GM12891 (cell line): ENCODE measurements at regions not wholly inside any gene's neighbourhood (a gene's known extent, or its start where the extent isn't known, plus 50 kb on each side); places are given as distances from the start of the nearest gene placed in this dataset.

Experiments used
- DNase-seq: peaks from one replicate; pipeline ENCODE4 v3.0.0; 2011; ENCODE audit warnings: low spot score; ENCODE audit not compliant: insufficient read length
- FAIRE-seq: peaks from 2 replicates; lab custom pipeline; 2011; peaks lifted over from hg19 to GRCh38; lab: Jason Lieb, UNC
- PAX5 ChIP-seq: IDR thresholded peaks from 2 replicates; pipeline ENCODE4 v1.6.1; 2011; ENCODE audit warnings: low read length, moderate library complexity, mild to moderate bottlenecking; ENCODE audit not compliant: insufficient read depth, severe bottlenecking
- POLR2A ChIP-seq: IDR thresholded peaks from 2 replicates; pipeline ENCODE4 v1.6.1; 2011; ENCODE audit warnings: low read depth, low read length, control low read depth
- POLR2AphosphoS5 ChIP-seq: IDR thresholded peaks from 2 replicates; pipeline ENCODE4 v1.6.1; 2011; ENCODE audit warnings: low read depth, low read length, control low read depth
- POU2F2 ChIP-seq: IDR thresholded peaks from 2 replicates; pipeline ENCODE4 v1.6.1; 2011; ENCODE audit warnings: low read depth, mild to moderate bottlenecking, control low read depth, low read length, moderate library complexity
- SPI1 ChIP-seq: IDR thresholded peaks from 2 replicates; pipeline ENCODE4 v1.6.1; 2011; ENCODE audit warnings: low read depth, low read length, control low read depth
- TAF1 ChIP-seq: IDR thresholded peaks from 2 replicates; pipeline ENCODE4 v1.6.1; 2011; ENCODE audit warnings: low read depth, low read length, control low read depth

DNA sequence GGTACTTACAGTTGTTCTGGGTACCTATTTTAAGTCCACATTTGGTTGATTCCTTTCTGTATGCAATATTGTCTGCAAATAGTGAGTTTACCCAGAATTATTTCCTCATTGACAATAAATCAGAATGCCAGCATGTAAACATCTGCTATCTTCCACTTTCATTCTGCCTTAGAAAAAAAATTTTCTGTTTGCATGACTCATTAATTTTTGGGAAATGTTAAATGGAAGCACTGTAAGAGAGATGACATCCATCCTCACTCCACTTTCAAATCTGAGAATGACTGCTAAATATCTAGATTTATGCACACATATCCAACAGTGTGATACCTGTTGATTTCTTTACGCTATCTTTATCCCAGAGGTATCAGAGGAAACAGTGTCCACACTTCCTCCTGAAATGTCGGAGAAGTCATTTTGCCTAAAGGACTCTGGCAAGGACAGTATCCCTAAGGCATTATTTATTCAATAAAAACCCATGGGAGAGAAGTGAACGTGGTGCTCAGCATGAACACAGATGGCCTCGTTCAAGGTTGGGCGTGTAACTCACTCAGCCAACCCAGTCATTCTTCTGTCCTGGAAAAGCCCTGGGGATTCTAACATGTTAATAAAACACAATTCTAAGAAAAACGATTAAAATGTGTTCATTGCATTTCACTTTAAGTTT, 780.9 kb downstream of the QKI start:
- TF ChIP-seq PAX5: no peak
- no peak for TF ChIP-seq POLR2A
- FAIRE-seq (no peak), DNase-seq (no peak)

DNA sequence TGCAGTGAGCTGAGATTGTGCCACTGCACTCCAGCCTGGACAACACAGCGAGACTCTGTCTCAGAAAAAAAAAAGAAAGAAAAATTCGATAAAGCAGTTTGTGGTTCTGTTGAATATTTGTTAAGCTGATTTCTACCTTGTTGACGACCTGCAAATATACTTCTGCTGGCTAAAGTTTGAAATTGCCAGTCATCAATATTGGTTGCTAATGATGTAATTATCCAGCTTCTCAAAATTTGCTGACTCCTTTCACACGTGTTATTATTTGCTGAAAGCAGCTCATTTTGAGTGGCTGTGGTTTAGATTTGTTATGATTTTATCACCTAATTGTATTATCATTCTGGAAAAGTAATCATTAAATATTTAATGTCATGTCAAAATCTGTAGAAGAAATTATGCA, 774.3 kb downstream of the QKI start:
- no peak for DNase-seq
- FAIRE-seq: no peak
- TF ChIP-seq PAX5 (no peak), TAF1 (no peak), SPI1 (no peak), POLR2A (no peak), POLR2AphosphoS5 (no peak), POU2F2 (no peak)

DNA sequence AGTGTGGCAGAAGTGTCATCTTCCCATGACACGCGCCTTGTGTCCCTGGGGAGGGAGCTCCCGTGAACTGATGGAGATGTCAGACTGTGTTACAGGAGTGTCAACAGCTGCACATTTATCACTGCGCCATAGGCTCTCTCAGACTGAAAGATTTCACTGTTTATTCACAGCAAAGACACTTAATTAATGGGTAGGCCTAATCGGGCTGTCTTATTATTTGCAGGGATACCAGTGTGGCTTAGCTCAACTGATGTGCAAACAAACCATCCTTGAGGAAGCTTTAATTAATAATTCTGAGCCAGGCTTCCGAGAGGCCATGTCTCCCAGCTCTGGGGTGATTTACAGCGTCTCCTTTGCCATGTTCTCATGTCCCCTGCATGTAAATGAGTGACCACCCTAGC, 771.0 kb downstream of the QKI start:
- FAIRE-seq (no peak), DNase-seq (no peak)
- TF ChIP-seq TAF1 (no peak), POLR2AphosphoS5 (no peak), POU2F2 (no peak), PAX5 (no peak), POLR2A (no peak), SPI1 (no peak)

DNA sequence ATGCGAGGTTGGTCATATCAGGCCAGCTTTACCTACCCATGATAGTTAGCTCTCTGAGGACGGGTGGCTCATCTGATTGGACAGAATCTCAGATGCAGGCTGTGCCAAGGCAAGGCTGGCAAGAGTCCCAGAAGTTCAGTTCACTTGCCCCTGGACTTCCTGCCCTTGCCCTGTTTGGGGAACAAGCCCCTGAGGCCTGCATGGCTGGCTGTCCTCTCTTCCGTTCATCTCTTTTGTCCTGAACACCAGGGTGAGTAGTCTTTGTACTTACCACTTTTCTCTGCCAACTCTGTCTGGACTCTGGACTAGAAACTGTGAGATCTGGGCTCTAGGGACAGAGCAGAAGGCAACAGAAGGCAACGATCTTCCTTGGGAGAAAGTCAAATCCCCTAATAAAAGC, 769.9 kb downstream of the QKI start:
- FAIRE-seq: no peak
- DNase-seq: no peak
- TF ChIP-seq PAX5: no peak
- no peak for TF ChIP-seq POLR2AphosphoS5
- no peak for TF ChIP-seq POLR2A
- no peak for TF ChIP-seq TAF1

DNA sequence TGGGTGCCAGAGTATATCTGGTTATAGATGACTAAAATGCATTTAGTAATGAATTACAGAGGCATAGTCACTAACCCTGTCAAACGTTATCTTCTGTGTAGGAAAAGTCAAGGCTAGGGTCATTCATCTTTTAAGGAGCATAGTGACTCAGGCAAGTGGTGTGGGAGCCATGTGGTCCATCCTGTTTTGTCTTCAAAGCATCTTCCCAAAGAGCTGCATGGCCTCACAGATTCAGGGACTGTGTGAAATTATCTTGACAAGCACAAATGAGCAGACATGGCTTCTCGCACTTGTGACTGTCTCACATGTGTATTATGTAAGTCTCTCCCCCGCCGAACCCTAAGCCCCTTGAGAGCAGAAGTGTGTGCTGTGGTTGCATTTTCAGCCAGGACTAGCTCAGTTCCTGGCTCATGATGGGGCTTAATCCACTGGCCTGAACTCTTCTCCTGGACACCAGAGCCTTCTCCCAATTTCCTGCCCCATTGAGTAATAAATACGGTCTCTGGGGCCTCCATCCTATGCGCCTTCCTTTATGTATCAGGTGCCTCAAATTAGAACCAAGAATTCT, 769.1 kb downstream of the QKI start:
- no peak for DNase-seq
- no peak for TF ChIP-seq POLR2A
- TF ChIP-seq POLR2AphosphoS5: no peak
- TF ChIP-seq SPI1: no peak
- no peak for TF ChIP-seq PAX5
- TF ChIP-seq TAF1: no peak
- no peak for TF ChIP-seq POU2F2
- no peak for FAIRE-seq

DNA sequence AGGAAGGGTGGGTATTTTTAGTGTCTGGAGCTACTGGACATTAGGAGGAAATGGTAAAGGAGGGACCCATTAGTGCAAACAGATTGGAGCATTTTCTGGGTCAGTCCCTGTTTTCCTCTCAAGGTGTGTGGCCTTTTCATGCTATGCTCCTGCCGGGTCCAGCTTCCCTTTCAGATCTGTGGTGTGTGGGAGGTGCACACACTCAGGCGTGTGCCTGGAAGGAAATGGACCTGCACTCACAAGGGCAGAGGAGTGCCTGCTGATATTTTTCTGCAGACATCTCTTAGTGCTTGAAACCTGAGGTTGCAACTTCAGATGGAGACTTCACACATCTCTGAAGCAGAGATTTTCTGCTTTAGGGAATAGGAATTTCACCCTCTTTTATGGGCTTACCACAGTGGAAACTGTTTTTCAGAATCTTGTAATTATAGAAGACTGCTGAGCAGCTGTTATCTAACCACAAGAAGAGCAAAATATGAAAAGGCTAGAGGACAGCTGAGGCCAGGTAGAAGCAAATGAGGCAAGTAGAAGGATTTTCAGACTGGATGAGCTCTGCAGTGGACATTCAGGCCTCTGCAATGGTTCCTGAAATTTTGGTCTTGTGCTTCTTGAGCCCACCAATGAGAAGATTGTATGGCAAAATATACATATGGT, 764.3 kb downstream of the QKI start:
- TF ChIP-seq TAF1 (no peak), SPI1 (no peak), POU2F2 (no peak), PAX5 (no peak), POLR2AphosphoS5 (no peak), POLR2A (no peak)
- FAIRE-seq: no peak
- DNase-seq: no peak

DNA sequence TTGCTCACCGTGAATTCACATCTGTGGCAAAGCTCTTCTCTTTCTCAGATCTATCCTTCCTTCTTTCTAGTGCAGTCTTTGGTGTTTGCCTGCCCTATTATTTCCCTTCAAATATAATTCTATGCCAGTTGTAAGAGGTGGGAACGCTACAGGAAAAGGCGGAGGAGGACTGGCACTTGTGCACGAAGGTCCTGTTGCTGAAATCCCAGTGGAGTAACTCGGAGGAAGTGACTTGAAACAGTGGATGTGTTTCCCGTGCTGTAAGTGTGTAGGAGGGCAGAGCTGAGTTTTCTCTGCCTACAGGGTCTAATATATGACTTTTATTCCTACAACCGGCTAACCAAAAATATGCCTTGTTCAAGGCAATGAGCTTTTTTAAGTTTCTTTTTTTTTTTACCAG, 754.8 kb downstream of the QKI start:
- TF ChIP-seq PAX5: no peak
- no peak for TF ChIP-seq TAF1
- no peak for TF ChIP-seq POLR2AphosphoS5
- FAIRE-seq (no peak), DNase-seq (no peak)

DNA sequence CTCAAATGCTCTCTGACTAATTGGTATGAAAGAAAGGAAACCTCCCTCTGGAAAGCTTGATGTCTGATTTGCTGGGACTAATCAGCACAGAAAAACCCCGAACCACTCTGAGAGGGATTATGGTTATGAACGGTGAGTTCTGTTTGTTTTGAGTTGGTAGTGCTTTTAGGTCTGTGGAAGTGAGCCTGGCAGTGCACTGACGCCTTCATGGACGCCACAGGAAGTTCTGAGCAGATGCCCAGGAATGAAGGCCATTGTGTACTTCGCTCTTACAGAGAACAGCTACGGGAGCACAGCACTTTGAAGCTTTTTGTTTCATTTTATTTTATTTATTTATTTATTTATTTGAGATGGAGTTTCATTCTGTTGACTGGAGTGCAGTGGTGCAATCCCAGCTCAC, 754.1 kb downstream of the QKI start:
- FAIRE-seq (no peak), DNase-seq (no peak)
- TF ChIP-seq SPI1: no peak
- no peak for TF ChIP-seq POLR2AphosphoS5
- no peak for TF ChIP-seq TAF1
- TF ChIP-seq PAX5: no peak
- TF ChIP-seq POU2F2: no peak
- no peak for TF ChIP-seq POLR2A

DNA sequence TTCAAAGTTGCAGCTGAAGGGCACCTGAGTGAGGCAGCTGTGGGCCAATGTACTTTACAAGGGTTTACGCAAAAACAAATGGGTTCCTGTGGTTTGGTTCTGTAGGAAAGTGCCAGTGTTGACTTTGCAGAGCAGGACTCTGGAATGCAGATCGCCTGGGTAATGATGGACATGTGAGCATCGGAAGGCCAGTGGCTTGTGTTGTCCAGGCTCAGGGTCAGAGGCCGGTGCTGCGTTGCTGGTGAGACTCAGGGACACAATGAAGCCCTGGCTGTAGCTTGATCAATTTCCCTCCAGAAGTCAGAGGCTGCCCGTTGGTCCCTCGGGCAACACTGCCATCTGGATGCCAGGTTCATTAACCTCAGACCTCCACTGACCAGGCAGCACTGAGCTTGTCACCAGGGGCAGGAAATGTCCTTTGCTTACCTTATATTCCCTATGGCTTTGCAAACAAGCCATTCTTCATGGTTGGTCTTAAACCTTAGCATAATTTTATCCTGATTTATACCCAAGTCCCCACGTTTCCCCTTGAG, 753.4 kb downstream of the QKI start:
- DNase-seq (no peak), FAIRE-seq (no peak)
- TF ChIP-seq TAF1 (no peak), POLR2A (no peak), POU2F2 (no peak), SPI1 (no peak), POLR2AphosphoS5 (no peak), PAX5 (no peak)
